Endodermal cell (in vitro differentiated cells): ENCODE measurements at regions not wholly inside any gene's neighbourhood (a gene's known extent, or its start where the extent isn't known, plus 50 kb on each side); places are given as distances from the start of the nearest gene placed in this dataset.

ENCODE experiments used
- DNase-seq: peaks from one replicate; pipeline ENCODE4 v3.0.0-alpha.2; 2017
- H3K27ac ChIP-seq: 2 replicates; pipeline ENCODE4 v1.5.1; 2013; ENCODE audit warnings: mild to moderate bottlenecking, low read depth, low read length, moderate library complexity
- H3K27me3 ChIP-seq: 2 replicates; pipeline ENCODE4 v1.6.1; 2013; ENCODE audit warnings: mild to moderate bottlenecking, low read length, moderate library complexity; ENCODE audit not compliant: insufficient read depth, control insufficient read depth, poor library complexity, severe bottlenecking
- H3K36me3 ChIP-seq: 2 replicates; pipeline ENCODE4 v1.7.0; 2013; ENCODE audit warnings: mild to moderate bottlenecking, low read length, moderate library complexity; ENCODE audit not compliant: control insufficient read depth, insufficient read depth
- H3K4me1 ChIP-seq: one replicate; pipeline ENCODE4 v1.7.0; 2013; ENCODE audit warnings: low read length; ENCODE audit not compliant: control insufficient read depth, insufficient read depth
- H3K4me3 ChIP-seq: 2 replicates; pipeline ENCODE4 v1.5.1; 2013; ENCODE audit warnings: mild to moderate bottlenecking, low read length, moderate library complexity
- H3K9ac ChIP-seq: 2 replicates; pipeline ENCODE4 v1.6.1; 2013; ENCODE audit warnings: mild to moderate bottlenecking, low read length, moderate library complexity; ENCODE audit not compliant: poor library complexity, severe bottlenecking; ENCODE audit errors: extremely low read depth
- H3K9me3 ChIP-seq: 2 replicates; pipeline ENCODE4 v1.6.1; 2013; ENCODE audit warnings: mild to moderate bottlenecking, low read length, moderate library complexity; ENCODE audit not compliant: control insufficient read depth
- H3K27ac Mint-ChIP-seq: 2 replicates; pipeline ENCODE4 v1.8.0; 2020; ENCODE audit warnings: mixed read lengths
- H3K27me3 Mint-ChIP-seq: 2 replicates; pipeline ENCODE4 v1.8.0; 2021; ENCODE audit warnings: mild to moderate bottlenecking, mixed read lengths; ENCODE audit not compliant: insufficient read depth
- H3K36me3 Mint-ChIP-seq: 2 replicates; pipeline ENCODE4 v1.8.0; 2020; ENCODE audit warnings: low read depth, mixed read lengths
- H3K4me1 Mint-ChIP-seq: 2 replicates; pipeline ENCODE4 v1.8.0; 2020; ENCODE audit warnings: mixed read lengths
- H3K4me3 Mint-ChIP-seq: 2 replicates; pipeline ENCODE4 v1.8.0; 2020; ENCODE audit warnings: mild to moderate bottlenecking, moderate library complexity, mixed read lengths
- H3K9me3 Mint-ChIP-seq: 2 replicates; pipeline ENCODE4 v1.8.0; 2020; ENCODE audit warnings: mild to moderate bottlenecking, mixed read lengths
- WGBS, 2 experiments: methylation state at CpG; one replicate each; pipeline versions ENCODE4 v1.1.5 to v1.1.7; 2013; ENCODE audit warnings: missing lambda C conversion rate in 2 of 2, mixed read lengths in 1 of 2; ENCODE audit not compliant: insufficient coverage in 1 of 2, insufficient read length in 1 of 2; 5-methylcytosine and 5-hydroxymethylcytosine counted together
- TF ChIP-seq, protein P1 (sequence below): fragments of 200-600 bp; sonication (generic); conservative IDR thresholded peaks from 2 replicates; pipeline ENCODE4 v1.5.0; 2021; ENCODE audit warnings: antibody characterized with exemption, mild to moderate bottlenecking

DNA sequence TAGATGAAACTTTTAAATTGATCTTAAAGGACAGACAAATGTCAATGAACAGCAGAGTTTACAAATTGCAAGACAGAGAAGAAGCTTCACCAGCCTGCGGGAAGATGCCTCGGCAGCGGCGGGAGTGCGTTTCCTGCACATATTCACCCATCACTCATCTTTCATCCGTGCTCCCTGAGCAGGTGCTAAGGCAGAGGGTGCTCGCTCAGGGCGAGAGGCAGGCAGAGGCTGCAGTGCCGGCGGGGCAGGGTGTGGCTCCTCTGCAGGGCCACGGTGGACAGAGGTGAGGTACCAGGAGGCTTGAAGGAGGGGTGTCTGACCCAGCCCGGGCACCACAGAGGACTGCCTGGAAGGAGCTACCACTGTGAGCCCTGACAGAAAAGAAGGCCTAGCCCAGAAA is 155.2 kb upstream of the PPP2R2D start:
- TF ChIP-seq, protein P1, sequence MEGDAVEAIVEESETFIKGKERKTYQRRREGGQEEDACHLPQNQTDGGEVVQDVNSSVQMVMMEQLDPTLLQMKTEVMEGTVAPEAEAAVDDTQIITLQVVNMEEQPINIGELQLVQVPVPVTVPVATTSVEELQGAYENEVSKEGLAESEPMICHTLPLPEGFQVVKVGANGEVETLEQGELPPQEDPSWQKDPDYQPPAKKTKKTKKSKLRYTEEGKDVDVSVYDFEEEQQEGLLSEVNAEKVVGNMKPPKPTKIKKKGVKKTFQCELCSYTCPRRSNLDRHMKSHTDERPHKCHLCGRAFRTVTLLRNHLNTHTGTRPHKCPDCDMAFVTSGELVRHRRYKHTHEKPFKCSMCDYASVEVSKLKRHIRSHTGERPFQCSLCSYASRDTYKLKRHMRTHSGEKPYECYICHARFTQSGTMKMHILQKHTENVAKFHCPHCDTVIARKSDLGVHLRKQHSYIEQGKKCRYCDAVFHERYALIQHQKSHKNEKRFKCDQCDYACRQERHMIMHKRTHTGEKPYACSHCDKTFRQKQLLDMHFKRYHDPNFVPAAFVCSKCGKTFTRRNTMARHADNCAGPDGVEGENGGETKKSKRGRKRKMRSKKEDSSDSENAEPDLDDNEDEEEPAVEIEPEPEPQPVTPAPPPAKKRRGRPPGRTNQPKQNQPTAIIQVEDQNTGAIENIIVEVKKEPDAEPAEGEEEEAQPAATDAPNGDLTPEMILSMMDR, result no peak
- Mint-ChIP-seq H3K36me3 (no peaks in the 10 kb centered on the region), H3K9me3 (no peaks in the 10 kb centered on the region), H3K4me1 (peaks cover 9% of the 10 kb centered on the region), H3K27me3 (no peaks in the 10 kb centered on the region), H3K4me3 (no peak overlapping the region), H3K27ac (no peak overlapping the region)
- Histone ChIP-seq H3K27me3 (no peaks in the 10 kb centered on the region), H3K9ac (no peak overlapping the region), H3K36me3 (no peaks in the 10 kb centered on the region), H3K9me3 (no peaks in the 10 kb centered on the region), H3K4me3 (no peak overlapping the region), H3K27ac (no peak overlapping the region), H3K4me1 (peaks cover 7% of the 10 kb centered on the region)
- 91 to 100% methylated on average over 1 to 12 of the region's 12 CpGs for WGBS, 2 experiments
- no peak for DNase-seq

DNA sequence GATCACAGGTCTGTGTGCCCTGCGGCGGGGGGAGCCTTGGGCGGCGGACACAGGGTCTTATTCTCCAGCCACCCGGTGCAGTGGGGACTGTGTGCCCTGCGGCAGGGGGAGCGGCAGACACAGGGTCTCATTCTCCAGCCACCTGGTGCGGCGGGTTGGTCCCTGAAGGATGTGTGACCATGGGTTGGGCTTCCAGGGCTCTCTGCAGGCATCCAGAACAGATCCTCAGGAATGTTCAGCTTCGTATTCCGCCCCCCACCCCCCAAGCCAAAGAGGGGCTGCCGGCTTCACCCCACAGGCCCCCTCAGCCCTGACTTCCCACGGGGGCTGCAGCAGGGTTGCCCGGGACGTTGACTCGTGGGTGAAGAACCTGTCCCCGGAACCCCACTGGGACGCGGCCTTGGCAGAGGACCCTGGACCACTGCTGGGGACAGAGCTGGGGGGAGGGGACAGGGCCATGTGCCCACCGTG is 154.5 kb upstream of the PPP2R2D start:
- Histone ChIP-seq H3K4me1 (peaks cover 12% of the 10 kb centered on the region), H3K27me3 (no peaks in the 10 kb centered on the region), H3K9me3 (no peaks in the 10 kb centered on the region), H3K27ac (no peak overlapping the region), H3K36me3 (no peaks in the 10 kb centered on the region), H3K9ac (no peak overlapping the region), H3K4me3 (no peak overlapping the region)
- Mint-ChIP-seq H3K4me1 (peaks cover 13% of the 10 kb centered on the region), H3K9me3 (no peaks in the 10 kb centered on the region), H3K4me3 (no peak overlapping the region), H3K27ac (no peak overlapping the region), H3K36me3 (no peaks in the 10 kb centered on the region), H3K27me3 (no peaks in the 10 kb centered on the region)
- TF ChIP-seq, protein P1, result no peak
- 89 to 94% methylated on average over 6 to 20 of the region's 20 CpGs for WGBS, 2 experiments
- DNase-seq, result no peak

DNA sequence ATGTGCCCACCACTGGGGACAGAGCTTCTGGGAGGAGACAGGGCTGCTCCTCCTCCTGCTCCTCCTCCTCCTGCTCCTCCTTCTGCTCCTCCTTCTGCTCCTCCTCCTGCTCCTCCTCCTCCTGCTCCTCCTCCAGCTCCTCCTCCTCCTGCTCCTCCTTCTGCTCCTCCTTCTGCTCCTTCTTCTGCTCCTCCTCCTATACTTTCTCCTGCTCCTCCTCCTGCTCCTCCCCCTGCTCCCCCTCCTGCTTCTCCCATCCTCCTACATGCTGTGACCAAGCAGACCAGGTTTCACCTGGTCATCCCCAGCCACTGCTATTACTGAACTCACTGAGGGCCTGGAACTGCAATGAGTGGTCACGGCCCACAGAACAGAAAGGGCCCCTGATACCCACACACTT is 154.0 kb upstream of the PPP2R2D start:
- H3K9ac ChIP-seq, result no peak overlapping the region
- Mint-ChIP-seq H3K36me3 (no peaks in the 10 kb centered on the region), H3K9me3 (no peaks in the 10 kb centered on the region), H3K27ac (no peak overlapping the region), H3K4me1 (peaks cover 18% of the 10 kb centered on the region), H3K4me3 (no peak overlapping the region), H3K27me3 (no peaks in the 10 kb centered on the region)
- no peaks in the 10 kb centered on the region for H3K9me3 ChIP-seq
- no peak for DNase-seq
- H3K4me3 ChIP-seq, result no peak overlapping the region
- no peak overlapping the region for H3K27ac ChIP-seq
- H3K36me3 ChIP-seq, result no peaks in the 10 kb centered on the region
- WGBS, 2 experiments, result 100% methylated on average over 1 of the region's 1 CpG; no CpG with 5 or more reads in 1 of the 2 experiments
- TF ChIP-seq, protein P1, result no peak
- H3K4me1 ChIP-seq, result peaks cover 17% of the 10 kb centered on the region
- no peaks in the 10 kb centered on the region for H3K27me3 ChIP-seq
